Neuronal stem cell (in vitro differentiated cells): ENCODE measurements at regions not wholly inside any gene's neighbourhood (a gene's known extent, or its start where the extent isn't known, plus 50 kb on each side); places are given as distances from the start of the nearest gene placed in this dataset.

Experiments used
- DNase-seq: peaks from one replicate; pipeline ENCODE4 v3.0.0-alpha.2; 2013; ENCODE audit warnings: low spot score
- H2AFZ ChIP-seq: one replicate; pipeline ENCODE4 v1.6.1; 2013; ENCODE audit warnings: mild to moderate bottlenecking, low read length, inconsistent platforms
- H2AK5ac ChIP-seq: 2 replicates; pipeline ENCODE4 v1.6.1; 2013; ENCODE audit warnings: low read depth, mild to moderate bottlenecking, inconsistent platforms, low read length, moderate library complexity, mixed read lengths
- H2BK120ac ChIP-seq: 2 replicates; pipeline ENCODE4 v1.6.1; 2013; ENCODE audit warnings: low read depth, mild to moderate bottlenecking, inconsistent platforms, low read length, moderate library complexity, mixed read lengths
- H2BK12ac ChIP-seq: one replicate; pipeline ENCODE4 v1.6.1; 2013; ENCODE audit warnings: low read length, inconsistent platforms
- H2BK15ac ChIP-seq: 2 replicates; pipeline ENCODE4 v1.6.1; 2013; ENCODE audit warnings: mild to moderate bottlenecking, low read length, inconsistent platforms, mixed read lengths
- H2BK5ac ChIP-seq: one replicate; pipeline ENCODE4 v1.6.1; 2013; ENCODE audit warnings: inconsistent platforms, mild to moderate bottlenecking, low read length, moderate library complexity
- H3K14ac ChIP-seq: one replicate; pipeline ENCODE4 v1.6.1; 2013; ENCODE audit warnings: low read length, inconsistent platforms
- H3K18ac ChIP-seq: 2 replicates; pipeline ENCODE4 v1.6.1; 2013; ENCODE audit warnings: low read length, inconsistent platforms
- H3K23ac ChIP-seq: 2 replicates; pipeline ENCODE4 v1.6.1; 2013; ENCODE audit warnings: low read depth, mild to moderate bottlenecking, mixed read lengths, low read length, inconsistent platforms; ENCODE audit not compliant: poor library complexity
- H3K27ac ChIP-seq: replicated peaks from 3 replicates; pipeline ENCODE4 v1.5.1; 2013; ENCODE audit warnings: low read length, inconsistent platforms
- H3K27me3 ChIP-seq, 3 experiments: 2 replicates each; pipeline ENCODE4 v1.6.1; 2013; ENCODE audit warnings: low read length in 3 of 3, mild to moderate bottlenecking in 2 of 3, inconsistent platforms in 1 of 3, low read depth in 1 of 3, mixed read lengths in 1 of 3, moderate library complexity in 1 of 3; ENCODE audit not compliant: control insufficient read depth in 3 of 3, insufficient read depth in 3 of 3
- H3K36me3 ChIP-seq, 2 donors: replicated peaks in 1 of 2; 2 replicates each; pipeline ENCODE4 v1.6.1; 2013; ENCODE audit warnings: low read length in 2 of 2; ENCODE audit not compliant: control insufficient read depth in 2 of 2, insufficient read depth in 2 of 2
- H3K4ac ChIP-seq: 2 replicates; pipeline ENCODE4 v1.6.1; 2013; ENCODE audit warnings: inconsistent platforms, mild to moderate bottlenecking, low read length, moderate library complexity
- H3K4me1 ChIP-seq, 2 donors: 1 replicate in 1 of 2; 2 replicates in 1 of 2; pipeline ENCODE4 v1.6.1; 2013; ENCODE audit warnings: low read length in 2 of 2, low read depth in 1 of 2; ENCODE audit not compliant: control insufficient read depth in 2 of 2, insufficient read depth in 1 of 2
- H3K4me2 ChIP-seq: one replicate; pipeline ENCODE4 v1.6.1; 2013; ENCODE audit warnings: mild to moderate bottlenecking, low read length, inconsistent platforms; ENCODE audit not compliant: insufficient read depth, poor library complexity, severe bottlenecking
- H3K4me3 ChIP-seq, 2 donors: 2 replicates each; pipeline ENCODE4 v1.5.1; 2013; ENCODE audit warnings: low read length in 2 of 2, mild to moderate bottlenecking in 2 of 2, inconsistent platforms in 1 of 2, moderate library complexity in 1 of 2
- H3K79me1 ChIP-seq: one replicate; pipeline ENCODE4 v1.6.1; 2013; ENCODE audit warnings: low read depth, mild to moderate bottlenecking, inconsistent platforms, low read length, moderate library complexity
- H3K9ac ChIP-seq: one replicate; pipeline ENCODE4 v1.6.1; 2013; ENCODE audit warnings: mild to moderate bottlenecking, low read depth, low read length, inconsistent platforms; ENCODE audit not compliant: poor library complexity
- H3K9me3 ChIP-seq, 2 donors: replicated peaks in 1 of 2; 2 replicates each; pipeline versions ENCODE3 to v1.6.1; 2013; ENCODE audit warnings: low read length in 2 of 2, mild to moderate bottlenecking in 2 of 2, inconsistent platforms in 1 of 2, low read depth in 1 of 2, mixed read lengths in 1 of 2, moderate library complexity in 1 of 2; ENCODE audit not compliant: control insufficient read depth in 2 of 2, insufficient read depth in 1 of 2
- H4K8ac ChIP-seq: one replicate; pipeline ENCODE4 v1.6.1; 2013; ENCODE audit warnings: low read depth, mild to moderate bottlenecking, inconsistent platforms, low read length, moderate library complexity
- H4K91ac ChIP-seq: one replicate; pipeline ENCODE4 v1.6.1; 2013; ENCODE audit warnings: low read length, low read depth, mild to moderate bottlenecking, inconsistent platforms; ENCODE audit not compliant: poor library complexity
- WGBS, 2 donors: extraction: QIAGEN DNeasy Blood & Tissue Kit; methylation state at CpG; one replicate each; pipeline ENCODE4 v1.1.7; 2013; ENCODE audit warnings: missing lambda C conversion rate in 2 of 2, mixed read lengths in 1 of 2; ENCODE audit not compliant: insufficient read length in 2 of 2, insufficient replicate concordance in 1 of 2; ENCODE audit errors: extremely low coverage in 2 of 2; 5-methylcytosine and 5-hydroxymethylcytosine counted together

- Histone ChIP-seq H3K79me1 (no peaks in the 10 kb centered on the region), H3K9me3 (peaks cover 0 to 7% of the 10 kb centered on the region in 2 donors), H2BK15ac (no peak overlapping the region), H3K4me3 (peak overlapping the region in 1 of 2 donors; percentile 32), H3K4me2 (no peak overlapping the region), H3K9ac (no peak overlapping the region), H4K91ac (no peak overlapping the region), H3K4me1 (no peaks in the 10 kb centered on the region), H2BK5ac (no peak overlapping the region), H2BK12ac (no peak overlapping the region), H2AK5ac (no peak overlapping the region), H3K36me3 (no peaks in the 10 kb centered on the region), H3K27ac (no peak overlapping the region), H3K23ac (no peak overlapping the region), H3K27me3 (no peaks in the 10 kb centered on the region), H3K4ac (no peak overlapping the region), H2BK120ac (no peak overlapping the region), H3K18ac (no peak overlapping the region), H2AFZ (no peak overlapping the region), H3K14ac (no peak overlapping the region), H4K8ac (no peak overlapping the region)
- no peak for DNase-seq
- WGBS, 2 donors, result no CpG with 5 or more reads among the region's 26 CpGs
Observed at GRCh38 chr6:169317441-169318202, 64.0 kb upstream of the THBS2 start.

GRCh38 chr6:169316651-169317050 is 63.0 kb upstream of the THBS2 start:
- Histone ChIP-seq H3K14ac (no peak overlapping the region), H2AK5ac (no peak overlapping the region), H4K8ac (no peak overlapping the region), H3K27ac (no peak overlapping the region), H2BK5ac (no peak overlapping the region), H3K9ac (no peak overlapping the region), H2BK120ac (no peak overlapping the region), H3K23ac (no peak overlapping the region), H3K27me3 (no peaks in the 10 kb centered on the region), H3K36me3 (no peaks in the 10 kb centered on the region), H2BK12ac (no peak overlapping the region), H3K4me1 (no peaks in the 10 kb centered on the region), H3K79me1 (no peaks in the 10 kb centered on the region), H3K18ac (no peak overlapping the region), H3K4me3 (no peak overlapping the region), H3K4ac (no peak overlapping the region), H4K91ac (no peak overlapping the region), H3K9me3 (peaks cover 0 to 7% of the 10 kb centered on the region in 2 donors), H3K4me2 (no peak overlapping the region), H2AFZ (no peak overlapping the region), H2BK15ac (no peak overlapping the region)
- DNase-seq, result no peak
- whole genome bisulfite sequencing, 2 donors, result no CpG with 5 or more reads among the region's 5 CpGs

DNA sequence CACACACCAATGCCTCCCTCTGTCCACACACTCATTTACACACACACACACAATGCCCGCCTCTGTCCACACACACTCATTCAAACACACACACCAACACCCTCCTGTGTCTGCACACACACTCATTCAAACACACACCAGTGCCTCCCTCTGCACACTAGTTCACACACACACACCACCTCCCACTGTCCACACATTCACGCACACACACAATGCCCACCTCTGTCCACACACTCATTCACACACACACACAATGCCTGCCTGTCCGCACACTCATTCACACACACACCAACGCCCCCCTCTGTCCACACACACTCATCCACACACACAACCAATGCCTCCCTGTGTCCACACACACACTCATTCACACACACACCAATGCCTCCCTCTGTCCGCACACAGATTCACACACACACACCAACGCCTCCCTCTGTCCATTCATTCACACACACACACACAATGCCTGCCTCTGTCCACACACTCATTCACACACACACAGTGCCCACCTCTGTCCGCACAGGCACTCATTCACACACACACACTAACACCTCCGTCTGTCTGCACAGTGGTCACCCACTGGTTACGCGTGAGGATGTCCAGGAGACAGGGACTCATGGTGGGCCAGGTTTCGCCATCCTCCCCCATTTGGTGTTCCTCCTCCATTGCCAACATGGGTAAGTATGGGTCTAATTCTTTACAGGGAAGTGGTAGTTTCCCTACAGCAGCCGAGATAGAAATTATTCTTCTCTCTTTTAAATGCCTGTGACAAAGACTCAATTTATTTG is 62.4 kb upstream of the THBS2 start:
- Histone ChIP-seq H2BK15ac (peak overlapping the region; percentile 10), H3K4me2 (no peak overlapping the region), H2AFZ (no peak overlapping the region), H3K14ac (no peak overlapping the region), H3K36me3 (no peaks in the 10 kb centered on the region), H3K23ac (no peak overlapping the region), H3K4me1 (no peaks in the 10 kb centered on the region), H3K9me3 (peaks cover 0 to 7% of the 10 kb centered on the region in 2 donors), H4K8ac (peak overlapping the region; percentile 29), H3K4ac (peak overlapping the region; percentile 10), H3K79me1 (no peaks in the 10 kb centered on the region), H2BK120ac (no peak overlapping the region), H3K9ac (peak overlapping the region; percentile 12), H3K18ac (peak overlapping the region; percentile 65), H3K27me3 (no peaks in the 10 kb centered on the region), H2BK5ac (no peak overlapping the region), H4K91ac (peak overlapping the region; percentile 38), H3K27ac (no peak overlapping the region), H2BK12ac (peak overlapping the region; percentile 18), H3K4me3 (peak overlapping the region in 1 of 2 donors; percentile 1), H2AK5ac (peak overlapping the region; percentile 60)
- DNase-seq, result no peak
- WGBS, 2 donors, result no CpG with 5 or more reads among the region's 12 CpGs

DNA sequence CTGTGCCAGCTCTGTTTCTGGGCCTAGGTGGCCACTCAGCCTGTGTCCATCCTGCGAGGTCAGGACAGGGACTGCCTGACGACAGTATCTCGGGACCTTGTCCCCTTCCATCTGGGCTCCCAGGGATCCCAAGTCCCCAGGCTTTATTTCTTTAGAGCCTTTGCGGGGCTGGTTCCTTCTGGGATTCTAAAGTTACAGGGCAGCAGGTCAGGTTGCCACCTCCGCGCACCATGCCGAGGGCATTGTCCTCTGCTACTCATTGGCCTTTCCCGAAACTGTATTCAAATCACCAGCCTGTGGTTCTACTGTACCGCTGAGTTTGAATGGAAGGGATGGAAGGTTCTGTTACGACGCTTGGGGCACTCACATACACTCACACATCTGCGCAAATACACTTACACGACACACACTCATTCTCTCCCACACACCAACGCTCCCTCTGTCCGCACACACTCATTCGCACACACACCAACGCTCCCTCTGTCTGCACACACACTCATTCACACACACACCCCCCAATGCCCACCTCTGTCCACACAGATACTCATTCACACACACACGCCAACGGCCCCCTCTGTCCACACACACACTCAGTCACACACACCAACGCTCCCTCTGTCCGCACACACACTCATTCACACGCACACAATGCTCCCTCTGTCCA is 59.8 kb upstream of the THBS2 start:
- Histone ChIP-seq H3K79me1 (no peaks in the 10 kb centered on the region), H2AK5ac (no peak overlapping the region), H3K4me1 (no peaks in the 10 kb centered on the region), H3K14ac (no peak overlapping the region), H2BK120ac (no peak overlapping the region), H2AFZ (no peak overlapping the region), H2BK15ac (no peak overlapping the region), H3K36me3 (no peaks in the 10 kb centered on the region), H4K91ac (no peak overlapping the region), H3K4me3 (peak overlapping the region in 1 of 2 donors; percentile 55), H3K9ac (no peak overlapping the region), H2BK12ac (no peak overlapping the region), H2BK5ac (no peak overlapping the region), H3K9me3 (peaks cover 0 to 7% of the 10 kb centered on the region in 2 donors), H3K27me3 (no peaks in the 10 kb centered on the region), H3K23ac (no peak overlapping the region), H4K8ac (no peak overlapping the region), H3K4ac (no peak overlapping the region), H3K18ac (no peak overlapping the region), H3K4me2 (no peak overlapping the region), H3K27ac (no peak overlapping the region)
- DNase-seq, result no peak
- WGBS, 2 donors, result 100% methylated on average over 5 of the region's 22 CpGs; no CpG with 5 or more reads in 1 of the 2 donors
